HEK293 (cell line): ENCODE measurements at regions not wholly inside any gene's neighbourhood (a gene's known extent, or its start where the extent isn't known, plus 50 kb on each side); places are given as distances from the start of the nearest gene placed in this dataset.

Source experiments
- CTCF ChIA-PET: fragments of 350-600 bp; formaldehyde crosslinking; extraction: SDS; loops from one replicate; lab custom pipeline; 2021; ENCODE audit warnings: antibody characterized with exemption; lab: Yijun Ruan, JAX
- POLR2A ChIA-PET: fragments of 300-600 bp; formaldehyde crosslinking; extraction: SDS; loops from one replicate; lab custom pipeline; 2020; ENCODE audit warnings: antibody characterized with exemption, inconsistent platforms; lab: Yijun Ruan, JAX
- H3K27ac ChIP-seq: fragments of 200-500 bp; sonication (Bioruptor generic); 2 replicates; pipeline ENCODE4 v1.5.1; 2014; ENCODE audit warnings: low read depth, low read length, control low read depth, inconsistent platforms; ENCODE audit errors: extremely low read depth
- H3K36me3 ChIP-seq, 2 experiments: fragments of 200-500 bp in 1 of 2; sonication (Bioruptor generic) in 1 of 2; 1 replicate in 1 of 2; 2 replicates in 1 of 2; pipeline ENCODE4 v1.5.1; 2014 to 2017; ENCODE audit warnings: inconsistent platforms in 2 of 2, low read length in 2 of 2; ENCODE audit not compliant: control insufficient read depth in 2 of 2, insufficient read depth in 1 of 2
- H3K4me1 ChIP-seq: fragments of 200-500 bp; sonication (Bioruptor generic); 2 replicates; pipeline ENCODE4 v1.5.1; 2014; ENCODE audit warnings: mild to moderate bottlenecking, low read length, inconsistent platforms; ENCODE audit not compliant: control insufficient read depth, insufficient read depth
- H3K4me3 ChIP-seq: 2 replicates; pipeline ENCODE4 v1.5.1; 2011; ENCODE audit warnings: low read depth, mild to moderate bottlenecking, control low read depth, low read length, moderate library complexity
- H3K9me3 ChIP-seq: fragments of 200-500 bp; sonication (Bioruptor generic); 2 replicates; pipeline ENCODE4 v1.5.1; 2014; ENCODE audit warnings: low read depth, low read length, inconsistent platforms; ENCODE audit not compliant: control insufficient read depth, insufficient read depth
- FEZF1 ChIP-seq: fragments of 450-650 bp; formaldehyde crosslinking; IDR thresholded peaks from 2 replicates; pipeline ENCODE4 v1.5.1; 2016; ENCODE audit warnings: missing biosample characterization, missing genetic modification characterization
- HOXA7 ChIP-seq: sonication (generic); formaldehyde crosslinking; IDR thresholded peaks from 2 replicates; pipeline ENCODE4 v1.8.1; 2022; ENCODE audit warnings: missing genetic modification reagents, borderline replicate concordance
- KLF1 ChIP-seq: fragments of 450-650 bp; formaldehyde crosslinking; IDR thresholded peaks from 2 replicates; pipeline ENCODE4 v1.5.1; 2016; ENCODE audit warnings: missing biosample characterization, missing genetic modification characterization
- MZF1 ChIP-seq: fragments of 450-650 bp; formaldehyde crosslinking; IDR thresholded peaks from 2 replicates; pipeline ENCODE4 v1.5.1; 2017; ENCODE audit warnings: missing biosample characterization, missing genetic modification characterization, borderline replicate concordance
- ZBTB1 ChIP-seq: fragments of 450-650 bp; formaldehyde crosslinking; IDR thresholded peaks from 2 replicates; pipeline ENCODE4 v1.5.1; 2016; ENCODE audit warnings: missing biosample characterization, missing genetic modification characterization
- ZNF335 ChIP-seq: fragments of 450-650 bp; formaldehyde crosslinking; conservative IDR thresholded peaks from 2 replicates; pipeline ENCODE4 v1.5.1; 2016; ENCODE audit warnings: missing biosample characterization, missing genetic modification characterization
- ZNF426 ChIP-seq: fragments of 450-650 bp; formaldehyde crosslinking; IDR thresholded peaks from 2 replicates; pipeline ENCODE4 v1.5.1; 2017; ENCODE audit warnings: missing biosample characterization, missing genetic modification characterization, mild to moderate bottlenecking, inconsistent platforms, moderate library complexity
- ZNF701 ChIP-seq: fragments of 450-650 bp; formaldehyde crosslinking; IDR thresholded peaks from 2 replicates; pipeline ENCODE4 v1.5.1; 2016; ENCODE audit warnings: missing biosample characterization, missing genetic modification characterization
- ZNF785 ChIP-seq: fragments of 450-650 bp; formaldehyde crosslinking; IDR thresholded peaks from 2 replicates; pipeline ENCODE4 v1.5.1; 2016; ENCODE audit warnings: missing biosample characterization, missing genetic modification characterization
- ZSCAN4 ChIP-seq: fragments of 450-650 bp; formaldehyde crosslinking; IDR thresholded peaks from 2 replicates; pipeline ENCODE4 v1.5.1; 2017; ENCODE audit warnings: missing biosample characterization, missing genetic modification characterization
- TF ChIP-seq, protein P1 (sequence below): fragments of 450-650 bp; formaldehyde crosslinking; conservative IDR thresholded peaks from 2 replicates; pipeline ENCODE4 v1.5.1; 2016; ENCODE audit warnings: low read depth, missing biosample characterization, missing genetic modification characterization
- TF ChIP-seq, protein P2 (sequence below): fragments of 450-650 bp; formaldehyde crosslinking; IDR thresholded peaks from 2 replicates; pipeline ENCODE4 v1.5.1; 2016; ENCODE audit warnings: missing biosample characterization, missing genetic modification characterization

DNA sequence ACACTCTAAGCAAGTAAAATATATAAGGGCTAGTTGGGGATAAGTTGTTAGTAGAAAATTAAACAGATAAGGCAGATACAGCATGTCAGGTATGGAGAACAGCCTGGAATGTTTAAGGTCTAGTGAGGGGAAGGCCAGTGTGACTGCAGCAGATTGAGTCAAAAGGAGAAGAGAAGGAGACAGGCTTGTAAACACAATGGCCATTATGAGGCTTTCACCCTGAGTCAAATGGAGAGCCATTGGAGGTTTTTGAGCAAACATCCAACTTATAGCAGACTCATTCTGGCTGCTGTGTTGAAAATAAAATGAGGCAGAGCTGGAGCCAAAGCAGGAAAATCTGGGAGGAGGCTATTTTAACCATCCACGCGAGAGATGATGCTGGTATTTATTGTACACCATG lies 142.0 kb downstream of the DUSP6 start (continued):
- TF ChIP-seq FEZF1 (tag by site-specific recombination) (no peak), ZSCAN4 (tag by site-specific recombination) (no peak), ZBTB1 (tag by site-specific recombination) (no peak), ZNF785 (tag by site-specific recombination) (no peak)
- TF ChIP-seq, all 188 proteins: peak for 0

DNA sequence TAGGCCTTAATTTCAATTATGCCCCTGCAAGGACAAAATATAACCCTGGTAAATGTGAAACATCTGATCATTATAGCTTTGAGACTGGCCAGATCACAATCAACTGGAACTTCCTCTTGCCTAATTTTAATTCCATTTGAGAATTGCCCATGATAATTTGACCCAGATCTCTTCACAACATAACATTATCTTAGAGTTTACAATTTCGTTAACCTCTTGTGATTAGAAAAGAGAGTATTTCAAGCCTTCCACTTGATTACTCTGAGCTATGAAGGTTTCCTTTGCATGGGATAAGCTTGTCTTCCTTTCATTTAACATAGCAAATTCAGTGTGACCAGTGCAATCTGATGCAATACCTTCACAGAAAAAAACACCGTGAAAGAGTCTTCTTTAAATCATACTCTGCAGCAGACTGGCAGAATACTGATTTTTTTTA lies 143.6 kb downstream of the DUSP6 start:
- no peaks in the 10 kb centered on the region for H3K9me3 ChIP-seq
- no peak overlapping the region for H3K27ac ChIP-seq
- H3K4me3 ChIP-seq, result no peak overlapping the region
- POLR2A ChIA-PET, result no interaction called here
- H3K4me1 ChIP-seq, result no peaks in the 10 kb centered on the region
- CTCF ChIA-PET, result interaction anchor here (0.8 kb wide), 1 partner anchor 157 kb away, joined by 3 read pairs; no protein-coding TSS in a partner anchor
- H3K36me3 ChIP-seq, result no peaks in the 10 kb centered on the region
- TF ChIP-seq, protein P1, sequence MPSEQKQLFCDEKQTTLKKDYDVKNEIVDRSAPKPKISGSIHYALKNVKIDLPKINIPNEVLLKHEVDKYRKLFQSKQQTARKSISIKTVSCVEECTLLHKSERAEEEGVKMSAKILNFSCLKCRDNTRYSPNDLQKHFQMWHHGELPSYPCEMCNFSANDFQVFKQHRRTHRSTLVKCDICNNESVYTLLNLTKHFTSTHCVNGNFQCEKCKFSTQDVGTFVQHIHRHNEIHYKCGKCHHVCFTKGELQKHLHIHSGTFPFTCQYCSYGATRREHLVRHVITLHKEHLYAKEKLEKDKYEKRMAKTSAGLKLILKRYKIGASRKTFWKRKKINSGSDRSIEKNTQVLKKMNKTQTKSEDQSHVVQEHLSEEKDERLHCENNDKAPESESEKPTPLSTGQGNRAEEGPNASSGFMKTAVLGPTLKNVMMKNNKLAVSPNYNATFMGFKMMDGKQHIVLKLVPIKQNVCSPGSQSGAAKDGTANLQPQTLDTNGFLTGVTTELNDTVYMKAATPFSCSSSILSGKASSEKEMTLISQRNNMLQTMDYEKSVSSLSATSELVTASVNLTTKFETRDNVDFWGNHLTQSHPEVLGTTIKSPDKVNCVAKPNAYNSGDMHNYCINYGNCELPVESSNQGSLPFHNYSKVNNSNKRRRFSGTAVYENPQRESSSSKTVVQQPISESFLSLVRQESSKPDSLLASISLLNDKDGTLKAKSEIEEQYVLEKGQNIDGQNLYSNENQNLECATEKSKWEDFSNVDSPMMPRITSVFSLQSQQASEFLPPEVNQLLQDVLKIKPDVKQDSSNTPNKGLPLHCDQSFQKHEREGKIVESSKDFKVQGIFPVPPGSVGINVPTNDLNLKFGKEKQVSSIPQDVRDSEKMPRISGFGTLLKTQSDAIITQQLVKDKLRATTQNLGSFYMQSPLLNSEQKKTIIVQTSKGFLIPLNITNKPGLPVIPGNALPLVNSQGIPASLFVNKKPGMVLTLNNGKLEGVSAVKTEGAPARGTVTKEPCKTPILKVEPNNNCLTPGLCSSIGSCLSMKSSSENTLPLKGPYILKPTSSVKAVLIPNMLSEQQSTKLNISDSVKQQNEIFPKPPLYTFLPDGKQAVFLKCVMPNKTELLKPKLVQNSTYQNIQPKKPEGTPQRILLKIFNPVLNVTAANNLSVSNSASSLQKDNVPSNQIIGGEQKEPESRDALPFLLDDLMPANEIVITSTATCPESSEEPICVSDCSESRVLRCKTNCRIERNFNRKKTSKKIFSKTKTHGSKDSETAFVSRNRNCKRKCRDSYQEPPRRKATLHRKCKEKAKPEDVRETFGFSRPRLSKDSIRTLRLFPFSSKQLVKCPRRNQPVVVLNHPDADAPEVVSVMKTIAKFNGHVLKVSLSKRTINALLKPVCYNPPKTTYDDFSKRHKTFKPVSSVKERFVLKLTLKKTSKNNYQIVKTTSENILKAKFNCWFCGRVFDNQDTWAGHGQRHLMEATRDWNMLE (tag by site-specific recombination), result peak; percentile 50; the same call in 1 of the 2 replicates
- TF ChIP-seq, protein P2, sequence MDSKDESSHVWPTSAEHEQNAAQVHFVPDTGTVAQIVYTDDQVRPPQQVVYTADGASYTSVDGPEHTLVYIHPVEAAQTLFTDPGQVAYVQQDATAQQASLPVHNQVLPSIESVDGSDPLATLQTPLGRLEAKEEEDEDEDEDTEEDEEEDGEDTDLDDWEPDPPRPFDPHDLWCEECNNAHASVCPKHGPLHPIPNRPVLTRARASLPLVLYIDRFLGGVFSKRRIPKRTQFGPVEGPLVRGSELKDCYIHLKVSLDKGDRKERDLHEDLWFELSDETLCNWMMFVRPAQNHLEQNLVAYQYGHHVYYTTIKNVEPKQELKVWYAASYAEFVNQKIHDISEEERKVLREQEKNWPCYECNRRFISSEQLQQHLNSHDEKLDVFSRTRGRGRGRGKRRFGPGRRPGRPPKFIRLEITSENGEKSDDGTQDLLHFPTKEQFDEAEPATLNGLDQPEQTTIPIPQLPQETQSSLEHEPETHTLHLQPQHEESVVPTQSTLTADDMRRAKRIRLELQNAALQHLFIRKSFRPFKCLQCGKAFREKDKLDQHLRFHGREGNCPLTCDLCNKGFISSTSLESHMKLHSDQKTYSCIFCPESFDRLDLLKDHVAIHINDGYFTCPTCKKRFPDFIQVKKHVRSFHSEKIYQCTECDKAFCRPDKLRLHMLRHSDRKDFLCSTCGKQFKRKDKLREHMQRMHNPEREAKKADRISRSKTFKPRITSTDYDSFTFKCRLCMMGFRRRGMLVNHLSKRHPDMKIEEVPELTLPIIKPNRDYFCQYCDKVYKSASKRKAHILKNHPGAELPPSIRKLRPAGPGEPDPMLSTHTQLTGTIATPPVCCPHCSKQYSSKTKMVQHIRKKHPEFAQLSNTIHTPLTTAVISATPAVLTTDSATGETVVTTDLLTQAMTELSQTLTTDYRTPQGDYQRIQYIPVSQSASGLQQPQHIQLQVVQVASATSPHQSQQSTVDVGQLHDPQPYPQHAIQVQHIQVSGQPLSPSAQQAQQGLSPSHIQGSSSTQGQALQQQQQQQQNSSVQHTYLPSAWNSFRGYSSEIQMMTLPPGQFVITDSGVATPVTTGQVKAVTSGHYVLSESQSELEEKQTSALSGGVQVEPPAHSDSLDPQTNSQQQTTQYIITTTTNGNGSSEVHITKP (tag by site-specific recombination), result no peak
- TF ChIP-seq ZNF335 (tag by site-specific recombination) (0 out of 2 replicates have a peak, but pooled peaks have one; percentile 9), ZNF701 (no peak), MZF1 (tag by site-specific recombination) (no peak)

- TF ChIP-seq ZNF426 (tag by site-specific recombination), result no peak
- no peak for TF ChIP-seq KLF1 (tag by site-specific recombination)
- no peak for TF ChIP-seq HOXA7 (CRISPR knock-in tag)
- TF ChIP-seq, all 188 proteins: peak for 0
- H3K4me3 ChIP-seq, result no peak overlapping the region
- no peaks in the 10 kb centered on the region for H3K4me1 ChIP-seq
- no peaks in the 10 kb centered on the region for H3K9me3 ChIP-seq
- CTCF ChIA-PET, result no interaction called here
- H3K27ac ChIP-seq, result no peak overlapping the region
- POLR2A ChIA-PET, result no interaction called here
- H3K36me3 ChIP-seq, result no peaks in the 10 kb centered on the region
Observed at GRCh38 chr12:89206390-89206789, 145.9 kb downstream of the DUSP6 start.
